ENCODE measurements at regions not wholly inside any gene's neighbourhood (a gene's known extent, or its start where the extent isn't known, plus 50 kb on each side); places are given as distances from the start of the nearest gene placed in this dataset.
"Not testable (repeated sequence)": the region's sequence is repeated elsewhere in the genome, so short reads cannot be mapped to it uniquely, and the experiment has no call there.

DNA sequence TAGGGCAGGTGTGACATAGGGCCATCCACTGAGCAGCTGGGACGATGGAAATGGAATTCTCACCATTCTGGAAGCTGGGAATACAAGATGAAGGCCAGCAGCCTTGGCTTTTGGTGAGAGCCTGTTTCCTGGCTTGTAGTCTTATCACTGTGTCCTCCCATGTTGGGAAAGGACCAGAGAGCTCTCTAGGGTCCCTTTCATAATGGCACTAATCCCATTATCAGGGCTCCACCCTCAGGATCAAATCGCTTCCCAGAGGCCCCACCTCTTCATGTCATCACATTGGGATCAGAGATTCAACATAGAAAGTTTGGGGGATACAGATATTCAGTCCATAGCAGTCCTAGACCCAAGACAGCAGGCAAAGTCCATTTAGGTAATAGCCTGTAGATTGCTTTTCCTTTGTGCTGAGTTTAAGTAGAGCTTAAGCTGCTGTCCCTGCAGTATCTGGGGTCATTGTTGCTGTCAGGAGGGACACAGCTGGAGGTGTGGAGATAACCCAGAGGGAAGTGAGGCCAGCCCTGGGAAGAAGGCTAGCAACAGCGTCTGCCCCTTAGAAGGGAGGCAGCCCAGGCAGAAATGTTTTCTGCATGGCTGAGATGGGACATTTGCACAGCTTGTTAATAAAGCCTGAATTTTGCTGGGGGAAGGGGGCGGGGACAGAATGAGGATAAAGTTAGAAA is 136.5 kb upstream of the GPR12 start:
- DNase-seq (ENCODE audit: low read depth in 4 of 4, low spot score in 3 of 4): no peak

GRCh38 chr13:26895808-26896466 is 135.4 kb upstream of the GPR12 start:
- DNase-seq (ENCODE audit: low read depth in 4 of 4, low spot score in 3 of 4): no peak

GRCh38 chr13:26895081-26895807 is 134.7 kb upstream of the GPR12 start:
- no peak for DNase-seq (ENCODE audit: low read depth in 4 of 4, low spot score in 3 of 4)

GRCh38 chr13:26888632-26889031 is 128.0 kb upstream of the GPR12 start:
- DNase-seq (ENCODE audit: low read depth in 4 of 4, low spot score in 3 of 4): no peak

GRCh38 chr13:26887594-26887993 is 127.0 kb upstream of the GPR12 start:
- no peak for DNase-seq (ENCODE audit: low read depth in 4 of 4, low spot score in 3 of 4)

DNA sequence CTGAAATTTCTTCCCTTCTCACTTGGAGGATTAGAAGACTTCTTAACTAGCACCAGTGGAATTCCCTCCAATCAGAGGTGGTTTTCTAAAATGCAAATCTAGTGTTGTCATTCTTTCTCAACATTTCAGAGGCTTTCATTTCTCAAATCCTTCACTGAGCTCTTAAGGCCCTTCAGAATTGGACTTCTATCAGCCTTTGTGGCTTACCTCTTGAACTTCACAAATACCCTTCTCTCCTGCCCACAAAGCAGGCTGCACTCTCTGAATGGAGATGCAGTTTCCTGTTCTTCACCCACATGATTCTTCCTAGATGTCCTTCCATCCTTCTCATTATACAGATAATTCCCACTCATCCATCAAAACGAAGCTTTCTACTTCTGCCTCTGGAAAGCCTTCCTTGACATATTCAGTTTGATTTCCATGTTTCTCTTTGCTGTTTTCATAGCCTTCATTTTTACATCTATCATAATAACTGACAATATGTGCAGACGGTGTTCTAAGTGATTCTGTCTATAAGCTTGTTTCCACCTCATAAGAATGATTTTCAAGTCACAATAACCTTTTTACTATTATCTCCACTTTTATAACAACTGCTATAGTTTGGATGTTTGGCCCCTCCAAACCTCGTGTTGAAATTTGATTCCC is 123.1 kb upstream of the GPR12 start:
- DNase-seq (ENCODE audit: low read depth in 4 of 4, low spot score in 3 of 4): no peak

DNA sequence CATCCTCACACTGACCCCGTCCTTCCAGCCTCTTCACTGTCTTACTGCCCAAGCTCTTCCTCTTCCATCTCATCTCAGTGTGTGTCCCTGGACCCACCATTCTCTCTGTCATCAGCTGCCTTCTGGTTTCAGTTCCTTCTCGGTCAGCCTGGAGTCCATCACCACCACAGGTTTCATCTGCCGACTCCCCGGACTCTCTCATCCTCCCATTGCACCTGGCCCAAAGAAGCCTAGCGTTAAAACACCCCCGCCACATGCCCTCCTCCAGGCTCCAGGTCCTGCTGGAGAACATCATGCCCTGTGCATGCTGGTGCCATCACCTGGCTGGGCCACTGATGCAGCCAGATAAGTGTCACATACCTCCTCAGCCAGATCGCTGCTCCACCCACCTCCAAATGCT is 122.1 kb upstream of the GPR12 start:
- DNase-seq (ENCODE audit: low read depth in 4 of 4, low spot score in 3 of 4): no peak

DNA sequence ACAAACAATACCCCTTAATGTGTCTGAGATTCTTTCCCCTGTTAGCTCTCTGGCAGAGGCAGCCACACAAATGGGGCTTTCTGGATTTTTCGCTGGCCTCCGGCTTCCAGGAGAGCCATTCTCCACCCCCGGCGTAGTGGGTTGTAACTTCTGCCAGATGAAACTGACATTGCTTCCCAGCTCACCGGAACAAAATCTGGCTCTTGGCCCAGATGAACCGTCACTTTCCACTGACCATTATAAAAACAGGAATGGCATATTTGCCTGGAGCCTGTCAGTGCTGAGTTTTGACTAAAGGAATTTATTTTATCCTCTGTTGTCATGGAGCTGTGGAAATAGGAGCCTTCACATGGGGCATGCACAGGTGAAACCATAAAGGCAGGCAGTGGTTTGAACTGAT is 120.6 kb upstream of the GPR12 start:
- no peak for DNase-seq (ENCODE audit: low read depth in 4 of 4, low spot score in 3 of 4)

DNA sequence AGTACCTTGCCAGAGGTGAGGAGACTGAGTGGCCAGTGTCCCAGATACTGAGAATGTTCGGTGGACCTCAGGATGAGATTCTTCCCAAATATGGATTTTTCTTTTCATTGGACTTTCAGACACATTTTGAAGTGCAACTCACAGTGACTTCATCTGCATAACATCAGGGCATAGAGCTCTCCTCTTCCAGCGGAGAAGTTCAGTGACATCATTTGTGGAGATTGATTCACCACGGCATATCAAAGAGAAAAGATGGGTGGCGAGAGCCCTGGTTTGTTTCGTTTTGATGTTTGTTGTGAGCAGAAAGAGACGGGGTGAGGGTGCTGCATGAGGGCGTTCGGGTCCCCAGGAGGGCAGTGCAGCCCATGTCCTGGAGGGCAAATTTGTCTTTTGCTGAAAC is 120.1 kb upstream of the GPR12 start:
- DNase-seq (ENCODE audit: low read depth in 4 of 4, low spot score in 3 of 4): no peak

GRCh38 chr13:26878438-26878837 is 117.9 kb upstream of the GPR12 start:
- DNase-seq (ENCODE audit: low read depth in 4 of 4, low spot score in 3 of 4): no peak

GRCh38 chr13:26873386-26873698 is 112.8 kb upstream of the GPR12 start:
- DNase-seq (ENCODE audit: low read depth in 4 of 4, low spot score in 3 of 4): no peak

- DNase-seq (ENCODE audit: low read depth in 4 of 4, low spot score in 3 of 4): peak in 1 of 4 donors; percentile 17
Measured at GRCh38 chr13:26872525-26873385, 112.2 kb upstream of the GPR12 start.

DNA sequence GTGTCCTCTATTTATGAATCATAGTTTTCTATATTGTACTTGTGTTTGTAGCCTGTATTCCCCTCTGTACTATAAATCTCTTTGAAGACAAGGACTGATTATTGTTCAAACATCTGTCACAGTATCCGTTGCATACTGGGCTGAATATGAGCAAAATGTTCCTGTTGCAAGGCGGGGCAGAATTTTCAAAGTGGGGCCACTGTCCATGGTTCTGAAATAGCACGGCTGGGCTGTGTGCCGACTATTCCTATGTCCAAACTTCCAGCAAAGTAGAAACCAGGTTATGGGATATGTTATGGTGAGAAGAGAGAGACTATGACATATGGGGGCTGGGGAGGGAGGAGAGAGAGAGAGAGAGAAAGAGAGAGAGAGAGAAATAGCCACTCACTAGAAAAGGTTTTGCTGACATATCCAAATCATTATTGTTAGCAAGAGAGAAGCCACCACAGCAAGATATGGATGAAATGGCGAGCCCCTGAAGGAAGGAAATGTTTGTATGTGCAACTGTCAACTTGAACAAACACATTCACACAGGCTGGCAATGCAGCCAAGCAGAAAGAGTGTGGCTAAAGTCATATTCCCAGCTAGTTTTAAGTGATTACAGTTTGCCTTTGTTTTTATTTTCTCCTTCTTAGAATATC is 107.0 kb upstream of the GPR12 start:
- DNase-seq (ENCODE audit: low read depth in 4 of 4, low spot score in 3 of 4): peak in 3 of 4 donors; percentile 10 to 27 (median 14)

GRCh38 chr13:26864576-26864975 is 104.0 kb upstream of the GPR12 start:
- no peak for DNase-seq (ENCODE audit: low read depth in 4 of 4, low spot score in 3 of 4)

DNA sequence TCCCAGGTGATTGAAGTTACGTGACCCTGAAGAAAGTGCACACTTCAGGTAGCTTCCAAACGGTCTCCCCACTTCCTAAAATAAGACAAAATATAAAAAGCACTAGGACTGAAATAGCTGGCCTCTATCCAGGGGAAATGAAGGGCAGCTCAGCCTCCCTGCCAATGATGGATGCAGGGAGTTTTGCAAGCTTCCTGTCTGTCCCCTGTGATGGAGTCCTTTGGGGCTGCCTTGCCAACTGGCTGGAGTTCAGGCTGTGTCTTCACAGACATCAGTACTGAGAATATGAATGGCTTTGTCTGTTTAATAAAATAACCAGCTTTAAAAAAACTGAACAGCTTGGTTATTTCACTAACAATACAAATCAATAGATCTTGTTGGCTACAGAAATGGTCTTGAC is 101.4 kb upstream of the GPR12 start:
- DNase-seq (ENCODE audit: low read depth in 4 of 4, low spot score in 3 of 4): no peak

- DNase-seq (ENCODE audit: low read depth in 4 of 4, low spot score in 3 of 4): no peak
Measured at GRCh38 chr13:26855921-26856320, 95.3 kb upstream of the GPR12 start.

DNA sequence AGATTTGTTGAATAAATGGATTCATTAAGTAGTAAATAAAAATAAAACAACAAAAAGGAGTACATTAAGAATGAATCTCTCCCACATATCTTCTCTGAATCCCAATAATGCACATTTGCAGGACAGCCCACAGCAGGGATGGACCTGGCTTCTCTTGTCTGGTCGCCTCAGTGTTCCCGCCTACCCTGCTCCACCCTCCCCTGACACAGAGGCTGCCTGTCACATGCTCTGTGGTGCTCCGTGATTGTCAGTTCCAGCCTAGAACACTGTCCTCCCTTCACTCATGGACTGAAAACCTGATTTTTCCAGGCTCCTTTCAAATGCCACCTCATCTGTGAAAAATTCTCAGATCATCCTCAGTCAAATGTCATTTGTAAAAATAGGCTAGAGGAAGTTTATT is 94.5 kb upstream of the GPR12 start:
- no peak for DNase-seq (ENCODE audit: low read depth in 4 of 4, low spot score in 3 of 4)

GRCh38 chr13:26853323-26853722 is 92.7 kb upstream of the GPR12 start:
- no peak for DNase-seq (ENCODE audit: low read depth in 4 of 4, low spot score in 3 of 4)

GRCh38 chr13:26847281-26847680 is 86.7 kb upstream of the GPR12 start:
- no peak for DNase-seq (ENCODE audit: low read depth in 4 of 4, low spot score in 3 of 4)

DNA sequence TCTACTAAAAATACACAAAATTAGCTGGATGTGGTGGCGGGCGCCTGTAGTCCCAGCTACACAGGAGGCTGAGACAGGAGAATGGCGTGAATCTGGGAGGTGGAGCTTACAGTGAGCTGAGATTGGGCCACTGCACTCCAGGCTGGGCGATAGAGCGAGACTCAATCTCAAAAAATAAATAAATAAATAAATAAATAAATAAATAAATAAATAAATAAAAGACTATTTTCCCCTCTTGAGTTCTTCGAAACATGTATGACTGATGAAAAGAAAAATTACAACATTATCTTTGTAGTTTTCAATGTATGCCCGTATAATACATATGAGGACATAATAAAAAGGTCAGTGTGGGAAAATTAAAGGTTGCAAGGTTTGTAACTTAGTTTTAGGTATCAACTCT is 84.5 kb upstream of the GPR12 start:
- not testable (repeated sequence) for DNase-seq (ENCODE audit: low read depth in 4 of 4, low spot score in 3 of 4)
